Kidney epithelial cell (primary cell): ENCODE measurements at regions not wholly inside any gene's neighbourhood (a gene's known extent, or its start where the extent isn't known, plus 50 kb on each side); places are given as distances from the start of the nearest gene placed in this dataset.

Experiments
- DNase-seq: peaks from one replicate; pipeline ENCODE4 v3.0.0-alpha.2; 2010; ENCODE audit warnings: low read depth
- H3K27me3 ChIP-seq: 2 replicates; pipeline ENCODE4 v1.6.0; 2011; ENCODE audit warnings: low read length; ENCODE audit not compliant: control insufficient read depth, insufficient read depth
- H3K36me3 ChIP-seq: 2 replicates; pipeline ENCODE4 v1.5.1; 2011; ENCODE audit warnings: low read length; ENCODE audit not compliant: control insufficient read depth, insufficient read depth
- H3K4me3 ChIP-seq: 2 replicates; pipeline ENCODE4 v1.5.1; 2011; ENCODE audit warnings: low read depth, mild to moderate bottlenecking, control low read depth, low read length
- TF ChIP-seq, protein P1 (sequence below): IDR thresholded peaks from 2 replicates; pipeline ENCODE4 v1.5.1; 2011; ENCODE audit warnings: mild to moderate bottlenecking, moderate library complexity, low read length, control low read depth, inconsistent platforms; ENCODE audit not compliant: insufficient read depth, poor library complexity, severe bottlenecking

DNA sequence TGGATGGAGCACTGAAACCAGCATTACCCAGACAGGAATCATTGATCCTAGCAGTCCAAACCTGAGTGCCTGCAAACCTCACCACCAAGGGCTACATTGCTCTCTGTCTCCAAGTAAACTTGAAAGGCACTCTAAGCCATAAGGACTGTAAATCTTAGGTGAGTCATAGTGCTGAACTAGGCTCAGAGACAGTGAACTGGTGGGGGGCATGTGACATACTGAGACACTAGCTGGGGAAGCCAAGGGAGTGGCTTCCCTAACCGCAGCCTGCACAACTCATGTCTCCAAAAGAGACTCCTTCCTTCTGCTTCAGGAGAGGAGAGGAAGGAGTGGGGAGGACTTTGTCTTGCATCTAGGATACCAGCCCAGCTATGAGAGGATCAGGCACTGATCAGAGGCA, 235.5 kb upstream of the ACTRT1 start:
- Histone ChIP-seq H3K4me3 (no peak overlapping the region), H3K36me3 (no peaks in the 10 kb centered on the region), H3K27me3 (no peaks in the 10 kb centered on the region)
- no peak for DNase-seq
- TF ChIP-seq, protein P1, sequence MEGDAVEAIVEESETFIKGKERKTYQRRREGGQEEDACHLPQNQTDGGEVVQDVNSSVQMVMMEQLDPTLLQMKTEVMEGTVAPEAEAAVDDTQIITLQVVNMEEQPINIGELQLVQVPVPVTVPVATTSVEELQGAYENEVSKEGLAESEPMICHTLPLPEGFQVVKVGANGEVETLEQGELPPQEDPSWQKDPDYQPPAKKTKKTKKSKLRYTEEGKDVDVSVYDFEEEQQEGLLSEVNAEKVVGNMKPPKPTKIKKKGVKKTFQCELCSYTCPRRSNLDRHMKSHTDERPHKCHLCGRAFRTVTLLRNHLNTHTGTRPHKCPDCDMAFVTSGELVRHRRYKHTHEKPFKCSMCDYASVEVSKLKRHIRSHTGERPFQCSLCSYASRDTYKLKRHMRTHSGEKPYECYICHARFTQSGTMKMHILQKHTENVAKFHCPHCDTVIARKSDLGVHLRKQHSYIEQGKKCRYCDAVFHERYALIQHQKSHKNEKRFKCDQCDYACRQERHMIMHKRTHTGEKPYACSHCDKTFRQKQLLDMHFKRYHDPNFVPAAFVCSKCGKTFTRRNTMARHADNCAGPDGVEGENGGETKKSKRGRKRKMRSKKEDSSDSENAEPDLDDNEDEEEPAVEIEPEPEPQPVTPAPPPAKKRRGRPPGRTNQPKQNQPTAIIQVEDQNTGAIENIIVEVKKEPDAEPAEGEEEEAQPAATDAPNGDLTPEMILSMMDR, result no peak

DNA sequence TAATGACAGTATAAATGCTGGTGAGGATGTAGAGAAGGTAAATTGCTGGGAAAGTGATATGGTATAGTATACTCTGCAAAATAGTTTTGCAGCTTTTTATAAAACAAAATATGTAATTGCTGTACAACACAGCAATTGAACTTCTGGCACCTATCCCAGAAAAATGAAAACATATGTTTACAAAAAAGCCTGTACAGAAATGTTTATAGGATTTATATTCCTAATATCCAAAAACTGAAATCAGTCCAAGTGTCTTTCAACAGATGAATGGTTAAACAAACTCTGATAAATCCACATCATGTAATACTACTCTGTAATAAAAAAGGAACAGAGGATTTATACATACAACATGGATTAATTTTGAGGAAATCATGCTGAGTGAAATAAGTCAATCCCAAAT, 198.4 kb upstream of the ACTRT1 start:
- H3K36me3 ChIP-seq, result no peaks in the 10 kb centered on the region
- H3K27me3 ChIP-seq, result no peaks in the 10 kb centered on the region
- H3K4me3 ChIP-seq, result no peak overlapping the region
- TF ChIP-seq, protein P1, result no peak
- DNase-seq, result no peak

DNA sequence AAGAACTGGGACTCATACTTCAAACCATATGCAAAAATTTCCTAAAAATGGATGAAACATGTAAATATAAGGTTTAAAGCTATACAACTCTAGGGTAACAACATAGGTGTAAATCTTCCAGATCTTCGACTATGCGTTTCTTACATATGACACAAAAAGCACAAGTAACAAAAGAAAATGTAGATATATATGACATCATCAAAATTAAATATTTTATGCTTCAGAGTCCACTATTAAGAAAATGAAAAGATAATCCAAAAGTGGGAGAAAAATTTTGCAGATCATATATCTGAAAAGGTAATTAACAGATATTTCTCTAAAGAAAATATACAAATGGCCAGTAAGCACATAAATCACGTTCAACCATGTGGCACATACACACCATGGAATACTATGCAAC, 164.2 kb upstream of the ACTRT1 start:
- no peak for DNase-seq
- no peaks in the 10 kb centered on the region for H3K27me3 ChIP-seq
- no peaks in the 10 kb centered on the region for H3K36me3 ChIP-seq
- no peak overlapping the region for H3K4me3 ChIP-seq
- TF ChIP-seq, protein P1, result no peak

DNA sequence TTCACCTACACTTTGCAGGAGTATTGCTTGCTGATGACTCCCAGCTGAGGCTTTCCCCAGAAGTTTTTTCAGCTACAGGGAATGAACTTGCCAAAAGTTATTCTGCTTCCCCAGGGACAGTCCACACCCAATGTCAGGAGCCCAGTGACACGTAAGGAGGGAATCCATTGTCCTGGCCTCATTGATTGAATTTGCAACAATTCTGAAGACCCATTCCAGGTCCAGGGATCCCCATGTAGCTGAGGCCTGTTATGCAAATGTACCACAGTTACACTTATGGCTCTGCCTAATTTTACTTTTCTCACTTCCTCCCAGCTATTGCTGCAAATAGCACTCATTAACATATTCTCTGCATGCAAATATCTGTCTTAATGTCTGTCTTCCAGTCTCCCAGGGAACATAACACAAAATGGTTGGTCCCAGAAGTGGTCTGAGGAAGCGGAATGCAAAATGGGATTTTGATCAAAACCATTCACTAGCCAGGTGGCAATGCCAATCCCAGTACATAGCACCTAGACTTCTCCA, 113.7 kb upstream of the ACTRT1 start:
- TF ChIP-seq, protein P1, result no peak
- Histone ChIP-seq H3K4me3 (no peak overlapping the region), H3K27me3 (no peaks in the 10 kb centered on the region), H3K36me3 (no peaks in the 10 kb centered on the region)
- DNase-seq, result no peak

DNA sequence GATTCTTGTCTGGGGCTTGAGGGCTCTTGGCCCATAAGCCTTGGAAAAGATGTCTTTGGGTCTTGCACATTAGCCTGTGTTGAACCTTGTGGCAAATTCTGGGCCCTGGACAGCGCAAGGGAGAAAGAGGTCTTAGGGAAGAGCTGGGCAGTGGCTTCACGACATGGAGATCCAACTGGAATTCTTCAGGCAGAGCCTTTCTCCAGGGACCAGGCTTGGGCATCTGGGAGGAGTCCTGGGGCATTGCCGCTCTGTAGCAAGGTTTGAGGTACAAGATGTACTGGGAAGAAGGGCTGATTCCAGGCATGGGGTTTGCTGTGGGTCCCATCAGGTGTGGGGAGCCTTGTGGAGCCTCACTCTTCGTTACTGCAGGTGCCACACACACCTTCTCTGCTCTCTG, 104.0 kb upstream of the ACTRT1 start:
- DNase-seq, result no peak
- Histone ChIP-seq H3K4me3 (no peak overlapping the region), H3K36me3 (no peaks in the 10 kb centered on the region), H3K27me3 (no peaks in the 10 kb centered on the region)
- TF ChIP-seq, protein P1, result no peak

- no peak for DNase-seq
- Histone ChIP-seq H3K36me3 (no peaks in the 10 kb centered on the region), H3K27me3 (no peaks in the 10 kb centered on the region), H3K4me3 (no peak overlapping the region)
- TF ChIP-seq, protein P1, result no peak
Measured at GRCh38 chrX:128142745-128143144, 90.5 kb upstream of the ACTRT1 start.
